ENCODE measurements at regions not wholly inside any gene's neighbourhood (a gene's known extent, or its start where the extent isn't known, plus 50 kb on each side); places are given as distances from the start of the nearest gene placed in this dataset.

GRCh38 chr5:6182271-6182815 lies 196.0 kb downstream of the MED10 start:
- Histone ChIP-seq H3K27me3 (ENCODE audit: insufficient read depth, poor library complexity, severe bottlenecking) (no peaks in the 10 kb centered on the region), H3K4me3 (replicated peaks; ENCODE audit: insufficient read depth, low read length) (no peak overlapping the region), H3K27ac (replicated peaks) (no peak overlapping the region)
- TF ChIP-seq POLR2AphosphoS5 (IDR thresholded peaks at IDR 0.05; ENCODE audit: low read depth), result no peak
- no peak for TF ChIP-seq GABPA (IDR thresholded peaks at IDR 0.05; ENCODE audit: low read depth)
- TF ChIP-seq REST (IDR thresholded peaks at IDR 0.05; ENCODE audit: insufficient replicate concordance, low read depth), result no peak
- TF ChIP-seq CTCF (IDR thresholded peaks at IDR 0.05; ENCODE audit: insufficient read depth, low read length), result no peak
- no peak for TF ChIP-seq SPI1 (IDR thresholded peaks at IDR 0.05; ENCODE audit: borderline replicate concordance, low read depth)
- DNase-seq (ENCODE audit: low read depth in 1 of 2, low spot score in 1 of 2), result no peak

- H3K27ac ChIP-seq (replicated peaks), result no peak overlapping the region
- no peaks in the 10 kb centered on the region for H3K27me3 ChIP-seq (ENCODE audit: insufficient read depth, poor library complexity, severe bottlenecking)
- DNase-seq (ENCODE audit: low read depth in 1 of 2, low spot score in 1 of 2), result no peak
- TF ChIP-seq POLR2AphosphoS5 (IDR thresholded peaks at IDR 0.05; ENCODE audit: low read depth) (no peak), REST (IDR thresholded peaks at IDR 0.05; ENCODE audit: insufficient replicate concordance, low read depth) (no peak), GABPA (IDR thresholded peaks at IDR 0.05; ENCODE audit: low read depth) (no peak), CTCF (IDR thresholded peaks at IDR 0.05; ENCODE audit: insufficient read depth, low read length) (no peak), SPI1 (IDR thresholded peaks at IDR 0.05; ENCODE audit: borderline replicate concordance, low read depth) (no peak)
- no peak overlapping the region for H3K4me3 ChIP-seq (replicated peaks; ENCODE audit: insufficient read depth, low read length)
These were observed 196.5 kb downstream of the MED10 start for GRCh38 chr5:6181871-6182270.

GRCh38 chr5:6181147-6181729 lies 197.1 kb downstream of the MED10 start:
- TF ChIP-seq GABPA (IDR thresholded peaks at IDR 0.05; ENCODE audit: low read depth) (no peak), REST (IDR thresholded peaks at IDR 0.05; ENCODE audit: insufficient replicate concordance, low read depth) (no peak), CTCF (IDR thresholded peaks at IDR 0.05; ENCODE audit: insufficient read depth, low read length) (no peak), SPI1 (IDR thresholded peaks at IDR 0.05; ENCODE audit: borderline replicate concordance, low read depth) (no peak), POLR2AphosphoS5 (IDR thresholded peaks at IDR 0.05; ENCODE audit: low read depth) (no peak)

More at GRCh38 chr5:6181147-6181729, 197.1 kb downstream of the MED10 start:
- DNase-seq (ENCODE audit: low read depth in 1 of 2, low spot score in 1 of 2), result no peak
- Histone ChIP-seq H3K27me3 (ENCODE audit: insufficient read depth, poor library complexity, severe bottlenecking) (no peaks in the 10 kb centered on the region), H3K4me3 (replicated peaks; ENCODE audit: insufficient read depth, low read length) (no peak overlapping the region), H3K27ac (replicated peaks) (no peak overlapping the region)

Measured in HL-60 (cell line).